G401 (cell line): ENCODE measurements at regions not wholly inside any gene's neighbourhood (a gene's known extent, or its start where the extent isn't known, plus 50 kb on each side); places are given as distances from the start of the nearest gene placed in this dataset.

Experiments used
- DNase-seq: peaks from one replicate; pipeline ENCODE4 v3.0.0-alpha.2; 2015; ENCODE audit warnings: low spot score
- in situ Hi-C: cut with HindIII; loops from 2 replicates; pipeline ENCODE4 v1.10.0; 2016; ENCODE audit warnings: low sequenced_read_pairs, mixed read lengths

DNA sequence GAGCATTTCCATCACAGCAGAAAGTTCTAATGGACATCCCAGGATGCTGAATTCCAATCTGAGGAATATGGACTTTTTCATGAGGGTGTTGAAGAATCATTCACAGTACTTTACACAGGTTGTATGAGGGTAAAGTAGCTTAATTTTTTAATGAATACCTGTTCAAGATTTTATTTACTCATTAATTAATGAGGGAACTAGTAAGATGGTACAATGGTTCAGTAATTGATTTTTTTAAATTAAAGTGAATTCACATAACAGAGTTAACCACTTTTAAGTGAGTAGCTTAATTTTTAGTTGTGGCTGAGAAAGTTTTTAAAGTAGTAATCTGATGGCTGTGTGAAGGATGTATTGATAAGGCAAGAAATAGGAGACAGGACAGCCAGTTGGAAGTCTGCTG, 266.5 kb downstream of the GFRA1 start:
- in situ Hi-C loops: no loop called here
- no peak for DNase-seq

DNA sequence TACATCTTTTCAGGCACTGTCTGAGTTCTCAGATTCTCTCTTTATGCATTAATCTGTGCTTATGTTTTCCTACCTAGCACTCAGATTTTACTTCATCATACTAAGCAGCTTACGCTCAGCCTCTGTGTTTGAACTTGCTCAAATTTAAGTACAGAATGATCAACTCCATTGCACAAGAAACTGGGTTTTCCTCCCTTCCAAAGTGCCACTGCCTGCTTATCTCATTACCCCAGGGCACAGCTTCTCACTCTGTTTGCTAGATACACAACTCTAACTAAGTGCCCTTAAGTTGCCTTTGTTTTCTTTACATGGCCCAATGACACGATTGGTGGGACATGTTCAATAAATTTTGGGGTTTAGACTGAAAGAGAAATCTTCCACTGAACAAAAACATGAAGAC, 267.7 kb downstream of the GFRA1 start:
- in situ Hi-C loops: no loop called here
- DNase-seq: no peak

DNA sequence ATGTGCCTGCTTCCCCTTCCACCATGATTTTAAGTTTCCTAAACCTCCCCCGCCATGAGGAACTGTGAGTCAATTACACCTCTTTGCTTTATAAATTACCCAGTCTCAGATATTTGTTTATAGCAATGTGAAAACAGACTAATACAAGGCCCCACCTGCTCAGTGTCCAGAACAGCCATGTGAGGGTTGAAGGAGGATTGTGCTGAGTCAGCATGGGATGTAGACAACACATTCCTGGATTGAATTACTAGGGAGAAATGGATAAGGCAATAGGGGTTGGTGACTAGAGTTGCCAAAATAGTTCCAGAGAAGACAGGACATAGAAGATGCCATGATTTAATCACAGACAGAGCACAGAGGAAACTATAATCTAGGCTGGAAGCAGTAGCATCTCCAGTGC, 270.3 kb downstream of the GFRA1 start:
- DNase-seq: no peak
- in situ Hi-C loops: no loop called here

DNA sequence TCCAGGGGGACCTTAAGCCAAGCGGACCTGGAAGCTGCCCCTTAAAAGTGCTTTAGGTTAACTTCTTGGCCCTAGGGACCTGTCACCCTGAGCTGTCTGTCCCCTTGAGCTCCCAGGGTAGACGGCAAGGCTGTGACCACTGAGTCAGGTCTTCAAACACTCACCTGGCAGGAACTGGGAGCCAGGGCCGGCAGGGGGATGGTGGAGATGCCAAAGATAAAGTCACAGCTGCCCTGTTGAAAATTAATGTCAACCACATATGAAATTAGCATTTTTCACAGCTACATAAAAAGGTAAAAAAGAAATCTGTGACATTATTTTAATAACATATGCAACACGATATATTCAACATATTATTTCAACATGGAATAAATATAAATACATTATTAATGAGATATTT, 271.0 kb downstream of the GFRA1 start:
- in situ Hi-C loops: no loop called here
- DNase-seq: no peak

DNA sequence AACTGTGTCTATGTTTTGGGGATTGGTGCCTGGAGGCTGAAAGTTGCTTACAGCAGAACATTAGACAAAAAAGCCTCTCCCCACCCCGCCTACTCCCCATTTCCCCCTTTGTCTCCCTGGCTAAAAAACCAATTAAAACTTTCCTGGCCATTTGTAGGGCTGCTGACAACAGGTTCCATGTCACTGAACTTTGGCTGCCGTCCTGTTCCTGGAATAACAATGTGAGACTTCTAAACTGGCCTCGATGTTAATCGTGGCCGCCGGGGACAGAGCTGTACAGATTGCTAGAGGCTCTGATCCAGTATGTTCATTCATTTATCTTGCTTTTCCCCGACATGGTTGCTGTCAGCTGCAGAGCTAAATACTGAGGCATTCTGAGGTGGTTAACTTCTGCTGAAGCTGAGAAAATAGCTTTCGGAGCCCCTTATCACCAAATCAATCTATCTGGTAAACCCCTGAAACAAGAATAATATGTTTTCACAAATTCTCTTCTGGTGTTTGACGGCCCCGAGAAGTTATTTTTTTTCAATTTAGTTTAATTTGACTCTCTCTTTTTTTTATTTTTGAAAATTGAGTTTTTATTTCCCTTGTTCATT, 271.6 kb downstream of the GFRA1 start:
- in situ Hi-C loops: no loop called here
- DNase-seq: peak; percentile 13

DNA sequence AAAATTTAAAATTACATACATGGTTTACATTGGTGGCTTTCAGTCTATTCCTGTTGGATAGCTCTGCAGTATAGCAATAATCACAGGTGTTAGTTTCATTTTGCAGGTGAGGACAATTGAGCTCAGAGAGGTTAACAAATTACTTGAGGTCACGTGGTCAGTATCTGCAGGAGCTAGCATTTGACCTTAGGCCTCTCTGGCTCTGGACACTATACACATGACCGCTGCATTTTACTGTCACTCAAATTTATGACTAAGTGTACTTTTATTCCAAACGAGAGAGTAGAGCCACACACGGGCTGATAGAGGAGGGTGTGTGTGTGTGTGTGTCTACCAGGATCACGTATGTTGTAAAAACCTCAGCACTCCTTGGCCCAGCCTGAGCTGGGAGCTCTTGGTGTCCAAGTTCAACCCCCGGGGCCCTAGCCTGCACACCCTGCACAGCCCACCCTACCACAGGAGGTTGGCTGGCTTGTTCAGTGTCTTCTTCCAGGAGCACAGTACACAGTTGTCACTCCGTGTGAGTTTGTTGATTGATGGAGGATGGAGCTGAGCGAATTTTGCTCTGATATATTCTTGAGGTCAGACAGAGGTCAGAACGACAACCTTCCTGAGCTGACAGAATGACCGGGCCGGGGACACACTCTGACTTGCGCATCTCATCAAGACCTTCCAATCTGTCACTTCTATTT, 272.7 kb downstream of the GFRA1 start:
- in situ Hi-C loops: no loop called here
- DNase-seq: no peak
